GM18951 (cell line): ENCODE measurements at regions not wholly inside any gene's neighbourhood (a gene's known extent, or its start where the extent isn't known, plus 50 kb on each side); places are given as distances from the start of the nearest gene placed in this dataset.

Source experiments
- POLR2A ChIP-seq: IDR thresholded peaks from 4 replicates; pipeline ENCODE4 v1.6.1; 2011; ENCODE audit warnings: mild to moderate bottlenecking; ENCODE audit not compliant: insufficient read length, insufficient read depth; ENCODE audit errors: extremely low read depth
- in situ Hi-C: fragments of 300-500 bp; cut with MboI; formaldehyde crosslinking; loops from one replicate; pipeline ENCODE4 v1.12.0; 2022; ENCODE audit warnings: low sequenced_read_pairs, mixed read lengths, inconsistent platforms; ENCODE audit not compliant: unreplicated experiment

- in situ Hi-C loops = no loop called here
- no peak for TF ChIP-seq POLR2A
Measured at GRCh38 chr11:116283300-116283699, 489.5 kb downstream of the BUD13 start.

GRCh38 chr11:116282481-116282880, 490.3 kb downstream of the BUD13 start:
- TF ChIP-seq POLR2A = no peak
- in situ Hi-C loops = no loop called here

- in situ Hi-C loops = no loop called here
- no peak for TF ChIP-seq POLR2A
Measured at GRCh38 chr11:116281173-116282160, 491.3 kb downstream of the BUD13 start.

- TF ChIP-seq POLR2A = no peak
- in situ Hi-C loops = no loop called here
Measured at GRCh38 chr11:116279511-116279910, 493.3 kb downstream of the BUD13 start.

- TF ChIP-seq POLR2A = no peak
- in situ Hi-C loops = no loop called here
Measured at GRCh38 chr11:116278076-116278475, 494.7 kb downstream of the BUD13 start.

- in situ Hi-C loops = no loop called here
- TF ChIP-seq POLR2A = no peak
Measured at GRCh38 chr11:116276051-116277044, 496.4 kb downstream of the BUD13 start.

GRCh38 chr11:116275635-116276034, 497.2 kb downstream of the BUD13 start:
- no peak for TF ChIP-seq POLR2A
- in situ Hi-C loops = no loop called here

GRCh38 chr11:116274521-116274920, 498.3 kb downstream of the BUD13 start:
- in situ Hi-C loops = no loop called here

GRCh38 chr11:116272181-116272789, 500.5 kb downstream of the BUD13 start:
- in situ Hi-C loops = no loop called here
- no peak for TF ChIP-seq POLR2A

More at GRCh38 chr11:116274521-116274920, 498.3 kb downstream of the BUD13 start:
- no peak for TF ChIP-seq POLR2A

GRCh38 chr11:116271479-116271878, 501.3 kb downstream of the BUD13 start:
- no peak for TF ChIP-seq POLR2A
- in situ Hi-C loops = no loop called here

- TF ChIP-seq POLR2A = no peak
- in situ Hi-C loops = loop anchor here (10.0 kb wide), 1 partner anchor 932 kb away; no protein-coding TSS in a partner anchor
Measured at GRCh38 chr11:116267146-116267545, 505.6 kb downstream of the BUD13 start.

GRCh38 chr11:116263770-116264169, 509.0 kb downstream of the BUD13 start:
- no peak for TF ChIP-seq POLR2A
- in situ Hi-C loops = loop anchor here (10.0 kb wide), 1 partner anchor 929 kb away; no protein-coding TSS in a partner anchor

GRCh38 chr11:116263019-116263418, 509.8 kb downstream of the BUD13 start:
- in situ Hi-C loops = loop anchor here (10.0 kb wide), 1 partner anchor 928 kb away; no protein-coding TSS in a partner anchor
- no peak for TF ChIP-seq POLR2A

GRCh38 chr11:116262370-116262769, 510.4 kb downstream of the BUD13 start:
- no peak for TF ChIP-seq POLR2A
- in situ Hi-C loops = loop anchor here (10.0 kb wide), 1 partner anchor 928 kb away; no protein-coding TSS in a partner anchor
